NB4 (cell line): ENCODE measurements at regions not wholly inside any gene's neighbourhood (a gene's known extent, or its start where the extent isn't known, plus 50 kb on each side); places are given as distances from the start of the nearest gene placed in this dataset.
"Not testable (repeated sequence)": the region's sequence is repeated elsewhere in the genome, so short reads cannot be mapped to it uniquely, and the experiment has no call there.

ENCODE experiments used
- POLR2A ChIP-seq: IDR thresholded peaks from 2 replicates; pipeline ENCODE4 v1.6.1; 2011; ENCODE audit warnings: mild to moderate bottlenecking; ENCODE audit not compliant: insufficient read length; ENCODE audit errors: extremely low read depth
- TF ChIP-seq, protein P1 (sequence below): IDR thresholded peaks from one replicate; pipeline ENCODE4 v1.5.1; 2012; ENCODE audit warnings: low read depth, low read length

- TF ChIP-seq POLR2A: not testable (repeated sequence)
- TF ChIP-seq, protein P1, sequence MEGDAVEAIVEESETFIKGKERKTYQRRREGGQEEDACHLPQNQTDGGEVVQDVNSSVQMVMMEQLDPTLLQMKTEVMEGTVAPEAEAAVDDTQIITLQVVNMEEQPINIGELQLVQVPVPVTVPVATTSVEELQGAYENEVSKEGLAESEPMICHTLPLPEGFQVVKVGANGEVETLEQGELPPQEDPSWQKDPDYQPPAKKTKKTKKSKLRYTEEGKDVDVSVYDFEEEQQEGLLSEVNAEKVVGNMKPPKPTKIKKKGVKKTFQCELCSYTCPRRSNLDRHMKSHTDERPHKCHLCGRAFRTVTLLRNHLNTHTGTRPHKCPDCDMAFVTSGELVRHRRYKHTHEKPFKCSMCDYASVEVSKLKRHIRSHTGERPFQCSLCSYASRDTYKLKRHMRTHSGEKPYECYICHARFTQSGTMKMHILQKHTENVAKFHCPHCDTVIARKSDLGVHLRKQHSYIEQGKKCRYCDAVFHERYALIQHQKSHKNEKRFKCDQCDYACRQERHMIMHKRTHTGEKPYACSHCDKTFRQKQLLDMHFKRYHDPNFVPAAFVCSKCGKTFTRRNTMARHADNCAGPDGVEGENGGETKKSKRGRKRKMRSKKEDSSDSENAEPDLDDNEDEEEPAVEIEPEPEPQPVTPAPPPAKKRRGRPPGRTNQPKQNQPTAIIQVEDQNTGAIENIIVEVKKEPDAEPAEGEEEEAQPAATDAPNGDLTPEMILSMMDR: not testable (repeated sequence)
These were observed 501.2 kb downstream of the PCDH11X start for GRCh38 chrX:92280347-92280746.
